ENCODE measurements at regions not wholly inside any gene's neighbourhood (a gene's known extent, or its start where the extent isn't known, plus 50 kb on each side); places are given as distances from the start of the nearest gene placed in this dataset.

DNA sequence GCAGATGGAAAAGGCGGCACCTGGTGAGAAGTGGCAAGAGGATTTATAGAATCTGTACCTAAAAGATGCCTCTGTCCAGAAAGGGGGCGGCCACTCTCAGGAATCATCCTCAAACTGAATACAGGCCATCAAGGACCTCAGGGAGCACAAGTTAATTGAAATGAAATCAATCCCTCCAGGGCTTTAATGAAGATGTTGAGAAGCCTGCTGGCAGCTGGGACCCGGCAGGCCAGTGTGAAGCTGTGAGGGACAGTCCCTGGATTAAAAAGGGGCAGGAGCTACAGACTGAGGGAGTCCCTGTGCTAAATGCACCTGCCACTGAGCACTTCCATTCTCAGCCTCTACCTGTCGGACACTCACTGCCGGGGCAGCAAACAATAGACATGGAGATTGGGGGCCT, 107.7 kb upstream of the GGTLC1 start:
- DNase-seq (ENCODE audit: extremely low read depth, insufficient read length), result no peak
- TF ChIP-seq, protein P1, sequence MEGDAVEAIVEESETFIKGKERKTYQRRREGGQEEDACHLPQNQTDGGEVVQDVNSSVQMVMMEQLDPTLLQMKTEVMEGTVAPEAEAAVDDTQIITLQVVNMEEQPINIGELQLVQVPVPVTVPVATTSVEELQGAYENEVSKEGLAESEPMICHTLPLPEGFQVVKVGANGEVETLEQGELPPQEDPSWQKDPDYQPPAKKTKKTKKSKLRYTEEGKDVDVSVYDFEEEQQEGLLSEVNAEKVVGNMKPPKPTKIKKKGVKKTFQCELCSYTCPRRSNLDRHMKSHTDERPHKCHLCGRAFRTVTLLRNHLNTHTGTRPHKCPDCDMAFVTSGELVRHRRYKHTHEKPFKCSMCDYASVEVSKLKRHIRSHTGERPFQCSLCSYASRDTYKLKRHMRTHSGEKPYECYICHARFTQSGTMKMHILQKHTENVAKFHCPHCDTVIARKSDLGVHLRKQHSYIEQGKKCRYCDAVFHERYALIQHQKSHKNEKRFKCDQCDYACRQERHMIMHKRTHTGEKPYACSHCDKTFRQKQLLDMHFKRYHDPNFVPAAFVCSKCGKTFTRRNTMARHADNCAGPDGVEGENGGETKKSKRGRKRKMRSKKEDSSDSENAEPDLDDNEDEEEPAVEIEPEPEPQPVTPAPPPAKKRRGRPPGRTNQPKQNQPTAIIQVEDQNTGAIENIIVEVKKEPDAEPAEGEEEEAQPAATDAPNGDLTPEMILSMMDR (IDR thresholded peaks at IDR 0.05; ENCODE audit: insufficient read depth, low read length, poor library complexity, severe bottlenecking), result no peak
- H3K27me3 ChIP-seq (replicated peaks; ENCODE audit: control insufficient read depth, insufficient read depth, low read length), result no peaks in the 10 kb centered on the region
- no peak overlapping the region for H3K4me3 ChIP-seq (replicated peaks; ENCODE audit: low read depth, low read length)
- H3K36me3 ChIP-seq (ENCODE audit: control insufficient read depth, insufficient read depth, low read length), result no peaks in the 10 kb centered on the region

DNA sequence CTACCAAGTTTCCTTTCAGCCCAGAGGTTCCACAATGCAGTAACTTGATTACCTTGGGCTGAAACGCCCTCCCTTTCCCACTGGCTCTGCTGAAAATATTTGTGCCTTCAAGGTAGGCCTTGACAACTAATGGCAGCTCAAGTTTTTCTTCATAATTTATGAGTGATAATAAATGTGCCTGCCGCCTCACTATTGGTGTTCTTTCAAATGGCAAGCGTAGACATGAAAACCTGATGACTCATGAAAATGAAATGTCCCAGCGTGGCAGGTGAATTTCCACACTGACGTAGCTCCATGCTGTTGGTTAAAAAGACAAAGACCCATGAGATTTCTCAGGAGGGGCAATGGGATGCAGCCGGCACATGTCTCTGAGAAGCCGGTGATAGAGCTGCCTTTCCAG, 107.2 kb upstream of the GGTLC1 start:
- DNase-seq (ENCODE audit: extremely low read depth, insufficient read length), result no peak
- no peak overlapping the region for H3K4me3 ChIP-seq (replicated peaks; ENCODE audit: low read depth, low read length)
- no peaks in the 10 kb centered on the region for H3K36me3 ChIP-seq (ENCODE audit: control insufficient read depth, insufficient read depth, low read length)
- TF ChIP-seq, protein P1 (IDR thresholded peaks at IDR 0.05; ENCODE audit: insufficient read depth, low read length, poor library complexity, severe bottlenecking), result no peak
- H3K27me3 ChIP-seq (replicated peaks; ENCODE audit: control insufficient read depth, insufficient read depth, low read length), result no peaks in the 10 kb centered on the region

DNA sequence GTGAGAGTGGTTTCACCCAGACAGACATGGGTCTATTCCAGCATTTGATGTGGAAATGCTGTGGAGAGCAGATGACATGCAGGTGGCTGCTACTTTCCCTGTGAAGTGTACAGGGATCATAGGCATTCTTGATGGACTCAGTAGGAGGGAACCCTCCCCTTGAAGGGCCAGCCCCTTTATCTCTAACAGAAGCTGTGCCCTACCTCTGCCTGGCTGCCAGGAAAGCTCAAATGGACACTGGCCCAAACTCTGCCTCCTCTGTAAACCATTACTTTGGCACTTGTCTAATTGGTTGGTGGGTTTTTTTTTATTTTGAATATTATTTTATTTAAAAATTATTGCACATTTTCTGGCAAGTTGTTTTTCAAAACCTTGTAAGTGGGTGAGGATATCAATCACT, 106.7 kb upstream of the GGTLC1 start:
- TF ChIP-seq, protein P1 (IDR thresholded peaks at IDR 0.05; ENCODE audit: insufficient read depth, low read length, poor library complexity, severe bottlenecking), result no peak
- no peaks in the 10 kb centered on the region for H3K36me3 ChIP-seq (ENCODE audit: control insufficient read depth, insufficient read depth, low read length)
- no peak for DNase-seq (ENCODE audit: extremely low read depth, insufficient read length)
- no peak overlapping the region for H3K4me3 ChIP-seq (replicated peaks; ENCODE audit: low read depth, low read length)
- no peaks in the 10 kb centered on the region for H3K27me3 ChIP-seq (replicated peaks; ENCODE audit: control insufficient read depth, insufficient read depth, low read length)

DNA sequence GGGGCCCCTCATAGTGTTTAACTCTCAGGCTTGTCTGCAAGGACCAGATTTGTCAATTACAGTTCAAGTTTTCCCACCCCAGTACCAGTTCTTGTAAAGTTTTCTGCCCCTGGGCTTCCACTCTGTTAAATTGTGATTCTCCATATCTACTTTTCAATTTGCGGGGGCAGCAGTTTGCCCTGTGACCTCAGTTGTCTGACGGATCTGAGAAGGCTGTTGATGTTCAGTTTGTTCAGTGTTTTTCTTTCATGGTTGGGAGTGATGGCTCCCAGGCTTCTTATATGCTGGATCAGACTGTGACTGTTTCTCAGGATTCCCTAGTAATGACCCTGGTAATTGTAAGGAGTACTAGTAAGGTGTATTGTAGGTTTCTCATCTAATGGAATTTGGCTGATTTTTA, 101.0 kb upstream of the GGTLC1 start:
- no peak for DNase-seq (ENCODE audit: extremely low read depth, insufficient read length)
- TF ChIP-seq, protein P1 (IDR thresholded peaks at IDR 0.05; ENCODE audit: insufficient read depth, low read length, poor library complexity, severe bottlenecking), result no peak

DNA sequence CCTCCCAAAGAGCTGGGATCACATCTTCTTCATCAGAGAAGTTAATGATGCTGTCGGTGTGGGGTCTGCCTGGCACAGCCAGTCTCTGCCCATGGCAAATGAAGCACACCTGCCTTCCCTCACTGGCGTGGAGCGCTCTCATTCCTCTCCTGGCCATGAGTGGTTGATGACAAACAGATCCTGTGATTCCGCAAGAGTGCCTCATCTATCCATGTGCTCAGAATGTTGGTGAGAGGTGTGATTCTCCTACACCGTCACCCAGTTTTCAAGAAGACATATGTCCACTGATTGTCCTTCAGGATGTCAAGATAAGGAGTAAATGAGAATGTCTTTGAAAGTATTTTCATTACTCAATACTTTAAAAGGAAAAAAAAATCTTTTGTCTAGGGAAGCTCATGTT, 97.5 kb upstream of the GGTLC1 start:
- Histone ChIP-seq H3K27me3 (replicated peaks; ENCODE audit: control insufficient read depth, insufficient read depth, low read length) (no peaks in the 10 kb centered on the region; the same call in 1 of the 2 replicates), H3K4me3 (replicated peaks; ENCODE audit: low read depth, low read length) (no peak overlapping the region), H3K36me3 (ENCODE audit: control insufficient read depth, insufficient read depth, low read length) (no peaks in the 10 kb centered on the region)
- no peak for DNase-seq (ENCODE audit: extremely low read depth, insufficient read length)
- TF ChIP-seq, protein P1 (IDR thresholded peaks at IDR 0.05; ENCODE audit: insufficient read depth, low read length, poor library complexity, severe bottlenecking), result no peak

More for the DNA sequence above, 101.0 kb upstream of the GGTLC1 start:
- Histone ChIP-seq H3K4me3 (replicated peaks; ENCODE audit: low read depth, low read length) (no peak overlapping the region), H3K27me3 (replicated peaks; ENCODE audit: control insufficient read depth, insufficient read depth, low read length) (no peaks in the 10 kb centered on the region; the same call in 1 of the 2 replicates), H3K36me3 (ENCODE audit: control insufficient read depth, insufficient read depth, low read length) (no peaks in the 10 kb centered on the region)

- DNase-seq (ENCODE audit: extremely low read depth, insufficient read length), result no peak
- no peak overlapping the region for H3K4me3 ChIP-seq (replicated peaks; ENCODE audit: low read depth, low read length)
- H3K36me3 ChIP-seq (ENCODE audit: control insufficient read depth, insufficient read depth, low read length), result no peaks in the 10 kb centered on the region
- TF ChIP-seq, protein P1 (IDR thresholded peaks at IDR 0.05; ENCODE audit: insufficient read depth, low read length, poor library complexity, severe bottlenecking), result no peak
- H3K27me3 ChIP-seq (replicated peaks; ENCODE audit: control insufficient read depth, insufficient read depth, low read length), result no peaks in the 10 kb centered on the region; the same call in 1 of the 2 replicates
These were observed 95.7 kb upstream of the GGTLC1 start for GRCh38 chr20:24084281-24084680.

Measured in GM06990 (cell line).